Mesendoderm (in vitro differentiated cells): ENCODE measurements at regions not wholly inside any gene's neighbourhood (a gene's known extent, or its start where the extent isn't known, plus 50 kb on each side); places are given as distances from the start of the nearest gene placed in this dataset.

Experiments
- DNase-seq: peaks from one replicate; pipeline ENCODE4 v3.0.0; 2013
- H2AK5ac ChIP-seq: 2 replicates; pipeline ENCODE4 v1.6.1; 2013; ENCODE audit warnings: low read length, inconsistent platforms
- H2BK120ac ChIP-seq: 2 replicates; pipeline ENCODE4 v1.6.1; 2013; ENCODE audit warnings: low read depth, mild to moderate bottlenecking, low read length, moderate library complexity, mixed read lengths
- H2BK15ac ChIP-seq: replicated peaks from 2 replicates; pipeline ENCODE4 v1.6.1; 2013; ENCODE audit warnings: low read depth, mild to moderate bottlenecking, moderate library complexity
- H2BK5ac ChIP-seq: 2 replicates; pipeline ENCODE4 v1.6.1; 2013; ENCODE audit warnings: low read length, inconsistent platforms
- H3K18ac ChIP-seq: 2 replicates; pipeline ENCODE4 v1.6.1; 2013; ENCODE audit warnings: mild to moderate bottlenecking, low read length, mixed read lengths
- H3K23ac ChIP-seq: one replicate; pipeline ENCODE4 v1.6.1; 2013; ENCODE audit warnings: low read length
- H3K27ac ChIP-seq: 2 replicates; pipeline ENCODE4 v1.5.1; 2013; ENCODE audit warnings: low read depth, mild to moderate bottlenecking, inconsistent platforms, low read length, moderate library complexity
- H3K27me3 ChIP-seq: 2 replicates; pipeline ENCODE4 v1.6.1; 2013; ENCODE audit warnings: low read length, control low read depth, mild to moderate bottlenecking, inconsistent platforms; ENCODE audit not compliant: insufficient read depth, poor library complexity
- H3K36me3 ChIP-seq: 2 replicates; pipeline ENCODE4 v1.6.1; 2013; ENCODE audit warnings: low read length, inconsistent platforms; ENCODE audit not compliant: control insufficient read depth, insufficient read depth
- H3K4ac ChIP-seq: one replicate; pipeline ENCODE4 v1.6.1; 2013; ENCODE audit warnings: low read depth, mild to moderate bottlenecking, low read length, moderate library complexity
- H3K4me1 ChIP-seq: 2 replicates; pipeline ENCODE4 v1.6.1; 2013; ENCODE audit warnings: low read depth, low read length, inconsistent platforms; ENCODE audit not compliant: control insufficient read depth
- H3K4me2 ChIP-seq: 2 replicates; pipeline ENCODE4 v1.6.1; 2013; ENCODE audit warnings: low read length
- H3K4me3 ChIP-seq: 2 replicates; pipeline ENCODE4 v1.5.1; 2013; ENCODE audit warnings: mild to moderate bottlenecking, low read length
- H3K56ac ChIP-seq: one replicate; pipeline ENCODE4 v1.6.1; 2013; ENCODE audit warnings: low read length
- H3K79me1 ChIP-seq: 2 replicates; pipeline ENCODE4 v1.6.1; 2013; ENCODE audit warnings: low read length, inconsistent platforms
- H3K79me2 ChIP-seq: 2 replicates; pipeline ENCODE4 v1.6.1; 2013; ENCODE audit warnings: mild to moderate bottlenecking, low read length; ENCODE audit not compliant: control insufficient read depth, insufficient read depth
- H3K9ac ChIP-seq: 2 replicates; pipeline ENCODE4 v1.6.1; 2013; ENCODE audit warnings: low read length, inconsistent platforms
- H4K5ac ChIP-seq: one replicate; pipeline ENCODE4 v1.6.1; 2013; ENCODE audit warnings: low read length
- H4K8ac ChIP-seq: one replicate; pipeline ENCODE4 v1.6.1; 2013; ENCODE audit warnings: low read depth, mild to moderate bottlenecking, control low read depth, low read length, moderate library complexity
- WGBS: extraction: QIAGEN DNeasy Blood & Tissue Kit; methylation state at CpG from one replicate; pipeline ENCODE4 v1.1.7; 2013; ENCODE audit warnings: low lambda C conversion rate, missing lambda C conversion rate; ENCODE audit not compliant: insufficient coverage; ENCODE audit errors: extremely low coverage; 5-methylcytosine and 5-hydroxymethylcytosine counted together

DNA sequence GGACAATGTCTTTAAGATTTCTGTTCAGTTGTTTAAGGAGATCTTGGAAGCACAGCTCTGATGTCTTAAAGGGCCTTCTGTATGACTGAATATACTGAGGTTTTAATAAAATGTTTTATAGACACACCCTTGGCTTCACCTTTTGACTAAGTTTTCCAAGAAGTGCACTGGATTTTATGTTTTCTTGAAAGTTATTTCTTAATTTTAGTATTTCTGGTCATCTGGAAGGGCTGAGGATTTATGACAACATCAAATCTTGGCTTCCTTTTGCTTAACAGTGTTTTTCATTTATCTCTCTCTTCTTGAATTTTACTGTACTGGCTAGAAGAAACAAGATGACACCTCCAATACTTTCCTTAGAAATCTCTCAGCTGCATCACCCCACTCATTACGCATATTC, 2423.4 kb downstream of the LRRC4C start:
- WGBS: no CpG with 5 or more reads among the region's 1 CpG
- Histone ChIP-seq H4K5ac (no peak overlapping the region), H3K56ac (no peak overlapping the region), H3K79me2 (no peaks in the 10 kb centered on the region), H3K4me1 (no peaks in the 10 kb centered on the region), H3K4me2 (no peak overlapping the region), H2BK15ac (no peak overlapping the region), H3K18ac (no peak overlapping the region), H3K23ac (no peak overlapping the region), H3K27me3 (no peaks in the 10 kb centered on the region), H3K9ac (no peak overlapping the region), H2BK5ac (no peak overlapping the region), H3K4ac (no peak overlapping the region), H3K79me1 (no peaks in the 10 kb centered on the region), H3K4me3 (no peak overlapping the region), H3K36me3 (no peaks in the 10 kb centered on the region), H4K8ac (no peak overlapping the region), H3K27ac (no peak overlapping the region), H2BK120ac (no peak overlapping the region), H2AK5ac (no peak overlapping the region)
- DNase-seq: no peak

DNA sequence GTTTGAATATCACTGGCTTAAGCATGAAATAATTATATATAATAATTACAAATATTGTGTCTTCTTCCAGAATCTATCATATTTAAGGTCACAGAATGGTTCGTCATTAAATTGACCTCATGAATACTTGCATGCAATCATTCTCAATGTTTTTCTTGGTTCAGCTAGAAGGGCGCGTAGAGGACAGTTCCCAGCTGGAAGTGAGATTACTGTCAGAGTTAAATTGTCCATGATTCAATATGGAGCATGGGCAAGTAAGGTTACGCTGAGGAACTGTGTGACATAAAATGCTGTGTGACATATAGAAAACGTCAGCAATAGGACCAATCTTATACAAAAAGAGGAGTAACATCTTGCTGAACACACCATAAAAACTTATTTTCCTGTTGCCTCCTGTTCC, 2423.5 kb upstream of the RAG2 start:
- H2BK120ac ChIP-seq: no peak overlapping the region
- no peak overlapping the region for H3K9ac ChIP-seq
- no peak overlapping the region for H2BK15ac ChIP-seq
- H3K79me2 ChIP-seq: no peaks in the 10 kb centered on the region
- no peak overlapping the region for H3K18ac ChIP-seq
- no peaks in the 10 kb centered on the region for H3K4me1 ChIP-seq
- no peaks in the 10 kb centered on the region for H3K27me3 ChIP-seq
- WGBS: no CpG with 5 or more reads among the region's 5 CpGs
- no peaks in the 10 kb centered on the region for H3K79me1 ChIP-seq
- H2AK5ac ChIP-seq: no peak overlapping the region
- H4K8ac ChIP-seq: no peak overlapping the region
- H3K23ac ChIP-seq: no peak overlapping the region
- DNase-seq: no peak
- no peak overlapping the region for H3K4me2 ChIP-seq
- no peak overlapping the region for H3K27ac ChIP-seq
- H3K56ac ChIP-seq: no peak overlapping the region
- no peak overlapping the region for H2BK5ac ChIP-seq
- H4K5ac ChIP-seq: no peak overlapping the region
- H3K36me3 ChIP-seq: no peaks in the 10 kb centered on the region
- H3K4me3 ChIP-seq: no peak overlapping the region
- H3K4ac ChIP-seq: no peak overlapping the region

DNA sequence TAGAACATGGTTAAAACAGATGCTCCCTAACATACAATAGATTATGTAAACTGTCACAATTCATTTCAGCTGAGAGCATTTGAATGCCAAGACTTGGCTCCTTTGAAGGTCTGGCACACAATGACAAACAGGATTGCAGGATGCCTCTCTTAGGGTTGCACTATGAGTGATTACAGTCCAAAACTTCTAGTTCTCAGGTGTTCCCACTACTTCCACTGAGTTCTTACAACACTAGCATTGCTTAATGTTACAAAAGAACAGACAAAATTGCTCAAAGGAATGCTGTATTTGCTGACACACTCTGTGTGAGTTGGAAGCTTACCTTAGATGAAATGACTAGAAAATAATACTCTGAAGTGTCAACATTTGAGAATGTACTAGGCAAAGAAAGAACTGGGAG, 2413.8 kb upstream of the RAG2 start:
- Histone ChIP-seq H3K27me3 (no peaks in the 10 kb centered on the region), H3K27ac (no peak overlapping the region), H3K18ac (no peak overlapping the region), H4K8ac (no peak overlapping the region), H2BK15ac (no peak overlapping the region), H3K4me1 (no peaks in the 10 kb centered on the region), H2AK5ac (no peak overlapping the region), H3K56ac (no peak overlapping the region), H3K79me2 (no peaks in the 10 kb centered on the region), H3K4me3 (no peak overlapping the region), H3K36me3 (no peaks in the 10 kb centered on the region), H3K79me1 (no peaks in the 10 kb centered on the region), H3K23ac (no peak overlapping the region), H4K5ac (no peak overlapping the region), H3K4ac (no peak overlapping the region), H3K4me2 (no peak overlapping the region), H2BK120ac (no peak overlapping the region), H3K9ac (no peak overlapping the region), H2BK5ac (no peak overlapping the region)
- DNase-seq: no peak

DNA sequence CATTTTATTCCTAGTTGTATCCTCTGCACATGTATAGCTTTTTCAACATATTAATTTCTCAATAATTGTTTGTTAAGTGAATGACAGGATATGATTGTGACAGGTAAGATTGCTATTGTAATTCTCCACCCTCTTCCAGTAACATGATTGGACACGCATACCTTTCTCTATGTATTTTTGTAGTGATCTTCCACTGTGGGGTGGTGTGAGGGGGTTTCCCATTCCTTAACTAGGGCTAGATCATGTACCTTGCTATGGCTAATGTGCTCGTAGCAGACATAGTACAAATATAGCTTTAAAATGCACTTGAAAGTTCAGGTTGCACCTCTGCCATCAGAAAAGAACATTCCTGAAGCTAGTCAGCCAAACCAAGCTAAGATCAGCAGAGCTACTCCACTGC, 2392.8 kb upstream of the RAG2 start:
- Histone ChIP-seq H3K36me3 (no peaks in the 10 kb centered on the region), H2BK120ac (no peak overlapping the region), H3K4me1 (no peaks in the 10 kb centered on the region), H3K23ac (no peak overlapping the region), H3K4me3 (no peak overlapping the region), H2AK5ac (no peak overlapping the region), H3K56ac (no peak overlapping the region), H2BK5ac (no peak overlapping the region), H3K9ac (no peak overlapping the region), H4K5ac (no peak overlapping the region), H2BK15ac (no peak overlapping the region), H3K27me3 (no peaks in the 10 kb centered on the region), H3K27ac (no peak overlapping the region), H3K4ac (no peak overlapping the region), H3K79me2 (no peaks in the 10 kb centered on the region), H3K4me2 (no peak overlapping the region), H3K79me1 (no peaks in the 10 kb centered on the region), H3K18ac (no peak overlapping the region), H4K8ac (no peak overlapping the region)
- WGBS: no CpG with 5 or more reads among the region's 2 CpGs
- no peak for DNase-seq

DNA sequence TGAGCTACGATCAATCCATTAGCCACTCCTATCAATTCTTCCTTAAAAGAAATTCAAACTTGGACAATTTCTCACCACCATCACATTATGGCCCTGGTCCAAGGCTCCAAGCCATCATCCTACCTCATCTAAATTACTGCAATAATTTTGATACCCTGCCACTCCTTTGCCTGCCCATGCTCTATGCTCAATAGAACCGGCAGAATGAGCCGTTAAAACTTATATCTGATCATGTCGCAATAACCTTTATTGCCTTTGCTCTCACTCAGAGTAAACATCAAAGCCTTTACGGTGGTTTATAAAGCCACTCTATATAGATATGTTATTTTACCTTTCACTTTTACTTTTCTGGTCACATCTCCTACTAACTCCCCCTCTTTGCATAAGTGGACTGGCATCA, 2392.1 kb upstream of the RAG2 start:
- H3K4me3 ChIP-seq: no peak overlapping the region
- H3K18ac ChIP-seq: no peak overlapping the region
- H3K79me1 ChIP-seq: no peaks in the 10 kb centered on the region
- no peaks in the 10 kb centered on the region for H3K79me2 ChIP-seq
- H3K4me2 ChIP-seq: no peak overlapping the region
- H2AK5ac ChIP-seq: no peak overlapping the region
- H2BK15ac ChIP-seq: no peak overlapping the region
- DNase-seq: no peak
- H3K56ac ChIP-seq: no peak overlapping the region
- no peak overlapping the region for H4K8ac ChIP-seq
- H3K27me3 ChIP-seq: no peaks in the 10 kb centered on the region
- no peak overlapping the region for H3K9ac ChIP-seq
- no peak overlapping the region for H3K27ac ChIP-seq
- WGBS: no CpG with 5 or more reads among the region's 5 CpGs
- H3K4me1 ChIP-seq: no peaks in the 10 kb centered on the region
- H3K4ac ChIP-seq: no peak overlapping the region
- no peaks in the 10 kb centered on the region for H3K36me3 ChIP-seq
- no peak overlapping the region for H4K5ac ChIP-seq
- H3K23ac ChIP-seq: no peak overlapping the region
- no peak overlapping the region for H2BK5ac ChIP-seq
- H2BK120ac ChIP-seq: no peak overlapping the region

DNA sequence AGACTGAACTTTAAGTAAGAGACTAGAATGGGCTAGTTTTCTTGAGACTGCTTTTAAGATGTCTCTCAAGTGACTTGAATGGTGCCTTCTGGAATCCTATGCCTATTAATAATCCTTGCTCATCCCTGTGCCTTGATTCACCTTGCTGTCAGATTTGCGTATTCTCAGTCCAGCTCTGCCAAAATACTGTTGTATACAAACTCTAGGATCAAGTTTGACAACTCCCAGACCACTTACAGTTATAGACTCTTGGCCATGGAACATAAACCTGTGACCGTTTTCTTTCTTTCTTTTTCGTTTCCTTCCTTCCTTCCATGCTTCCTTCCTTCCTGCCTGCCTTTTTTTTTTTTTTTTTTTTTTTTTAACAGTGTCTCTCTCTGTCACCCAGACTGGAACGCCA, 2390.9 kb upstream of the RAG2 start:
- Histone ChIP-seq H3K27ac (no peak overlapping the region), H3K36me3 (no peaks in the 10 kb centered on the region), H3K27me3 (no peaks in the 10 kb centered on the region), H2BK15ac (no peak overlapping the region), H3K23ac (no peak overlapping the region), H3K4me1 (no peaks in the 10 kb centered on the region), H4K5ac (no peak overlapping the region), H3K4me2 (no peak overlapping the region), H4K8ac (no peak overlapping the region), H3K18ac (no peak overlapping the region), H3K4ac (no peak overlapping the region), H3K4me3 (no peak overlapping the region), H2AK5ac (no peak overlapping the region), H2BK120ac (no peak overlapping the region), H2BK5ac (no peak overlapping the region), H3K56ac (no peak overlapping the region), H3K79me2 (no peaks in the 10 kb centered on the region), H3K9ac (no peak overlapping the region), H3K79me1 (no peaks in the 10 kb centered on the region)
- no peak for DNase-seq
- WGBS: no CpG with 5 or more reads among the region's 4 CpGs
